ENCODE measurements at regions not wholly inside any gene's neighbourhood (a gene's known extent, or its start where the extent isn't known, plus 50 kb on each side); places are given as distances from the start of the nearest gene placed in this dataset.

GRCh38 chr7:54697659-54698186 lies 61.3 kb downstream of the SEC61G start (continued):
- TF ChIP-seq SIRT6 (IDR thresholded peaks at IDR 0.05; ENCODE audit: low read length) (no peak), MAFK (IDR thresholded peaks at IDR 0.05; ENCODE audit: low read depth, low read length) (no peak)
